ENCODE measurements at regions not wholly inside any gene's neighbourhood (a gene's known extent, or its start where the extent isn't known, plus 50 kb on each side); places are given as distances from the start of the nearest gene placed in this dataset.

DNA sequence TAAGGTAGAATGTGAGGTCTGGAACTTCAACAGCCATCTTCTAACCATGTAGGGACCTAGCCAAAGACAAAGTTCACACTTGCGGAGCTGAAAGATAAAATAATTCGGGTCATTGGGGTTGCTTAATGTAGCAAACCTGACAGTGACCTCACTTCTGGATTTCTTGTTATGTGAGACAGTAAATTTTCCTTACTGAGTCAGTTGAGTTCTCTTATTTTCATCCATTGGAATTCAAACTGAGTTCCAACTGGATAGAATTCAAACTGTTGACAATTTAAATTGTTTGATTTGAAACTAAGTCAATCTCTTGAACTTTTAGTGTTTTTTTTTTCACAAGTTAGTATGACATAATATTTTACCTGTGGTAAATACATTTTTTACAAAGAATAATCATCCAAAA, 406.5 kb downstream of the ADAMTS20 start:
- no peaks in the 10 kb centered on the region for H3K79me2 ChIP-seq (replicated peaks; ENCODE audit: insufficient read depth, low read length)
- no peaks in the 10 kb centered on the region for H3K27me3 ChIP-seq (ENCODE audit: insufficient read depth, low read depth, low read length)
- no peaks in the 10 kb centered on the region for H3K9me3 ChIP-seq (ENCODE audit: low read length)
- H3K36me3 ChIP-seq (ENCODE audit: insufficient read depth, low read length): no peaks in the 10 kb centered on the region
- H2AFZ ChIP-seq (ENCODE audit: low read depth, low read length): no peak overlapping the region
- no peak overlapping the region for H3K4me3 ChIP-seq (ENCODE audit: low read length)
- H3F3A ChIP-seq (ENCODE audit: insufficient read depth, low read length, poor library complexity, severe bottlenecking): no peaks in the 10 kb centered on the region
- no peaks in the 10 kb centered on the region for H4K20me1 ChIP-seq (ENCODE audit: insufficient read depth)
- no peak overlapping the region for H3K4me2 ChIP-seq (ENCODE audit: low read length)
- H3K9ac ChIP-seq (ENCODE audit: low read length): no peak overlapping the region
- TF ChIP-seq, protein P1, sequence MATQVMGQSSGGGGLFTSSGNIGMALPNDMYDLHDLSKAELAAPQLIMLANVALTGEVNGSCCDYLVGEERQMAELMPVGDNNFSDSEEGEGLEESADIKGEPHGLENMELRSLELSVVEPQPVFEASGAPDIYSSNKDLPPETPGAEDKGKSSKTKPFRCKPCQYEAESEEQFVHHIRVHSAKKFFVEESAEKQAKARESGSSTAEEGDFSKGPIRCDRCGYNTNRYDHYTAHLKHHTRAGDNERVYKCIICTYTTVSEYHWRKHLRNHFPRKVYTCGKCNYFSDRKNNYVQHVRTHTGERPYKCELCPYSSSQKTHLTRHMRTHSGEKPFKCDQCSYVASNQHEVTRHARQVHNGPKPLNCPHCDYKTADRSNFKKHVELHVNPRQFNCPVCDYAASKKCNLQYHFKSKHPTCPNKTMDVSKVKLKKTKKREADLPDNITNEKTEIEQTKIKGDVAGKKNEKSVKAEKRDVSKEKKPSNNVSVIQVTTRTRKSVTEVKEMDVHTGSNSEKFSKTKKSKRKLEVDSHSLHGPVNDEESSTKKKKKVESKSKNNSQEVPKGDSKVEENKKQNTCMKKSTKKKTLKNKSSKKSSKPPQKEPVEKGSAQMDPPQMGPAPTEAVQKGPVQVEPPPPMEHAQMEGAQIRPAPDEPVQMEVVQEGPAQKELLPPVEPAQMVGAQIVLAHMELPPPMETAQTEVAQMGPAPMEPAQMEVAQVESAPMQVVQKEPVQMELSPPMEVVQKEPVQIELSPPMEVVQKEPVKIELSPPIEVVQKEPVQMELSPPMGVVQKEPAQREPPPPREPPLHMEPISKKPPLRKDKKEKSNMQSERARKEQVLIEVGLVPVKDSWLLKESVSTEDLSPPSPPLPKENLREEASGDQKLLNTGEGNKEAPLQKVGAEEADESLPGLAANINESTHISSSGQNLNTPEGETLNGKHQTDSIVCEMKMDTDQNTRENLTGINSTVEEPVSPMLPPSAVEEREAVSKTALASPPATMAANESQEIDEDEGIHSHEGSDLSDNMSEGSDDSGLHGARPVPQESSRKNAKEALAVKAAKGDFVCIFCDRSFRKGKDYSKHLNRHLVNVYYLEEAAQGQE (IDR thresholded peaks at IDR 0.05; ENCODE audit: borderline replicate concordance): no peak
- TF ChIP-seq SMC3 (conservative IDR thresholded peaks at IDR 0.05; ENCODE audit: poor library complexity) (no peak), EP300 (conservative IDR thresholded peaks at IDR 0.05; ENCODE audit: poor library complexity, severe bottlenecking) (no peak), RAD21 (conservative IDR thresholded peaks at IDR 0.05) (no peak), MXI1 (conservative IDR thresholded peaks at IDR 0.05; ENCODE audit: poor library complexity, severe bottlenecking) (no peak), POLR2AphosphoS5 (IDR thresholded peaks at IDR 0.05) (no peak), EZH2 (IDR thresholded peaks at IDR 0.05; ENCODE audit: borderline replicate concordance, insufficient read depth, low read length, poor library complexity, severe bottlenecking) (no peak), TAF1 (IDR thresholded peaks at IDR 0.05; ENCODE audit: low read depth) (no peak)
- TF ChIP-seq, protein P2, sequence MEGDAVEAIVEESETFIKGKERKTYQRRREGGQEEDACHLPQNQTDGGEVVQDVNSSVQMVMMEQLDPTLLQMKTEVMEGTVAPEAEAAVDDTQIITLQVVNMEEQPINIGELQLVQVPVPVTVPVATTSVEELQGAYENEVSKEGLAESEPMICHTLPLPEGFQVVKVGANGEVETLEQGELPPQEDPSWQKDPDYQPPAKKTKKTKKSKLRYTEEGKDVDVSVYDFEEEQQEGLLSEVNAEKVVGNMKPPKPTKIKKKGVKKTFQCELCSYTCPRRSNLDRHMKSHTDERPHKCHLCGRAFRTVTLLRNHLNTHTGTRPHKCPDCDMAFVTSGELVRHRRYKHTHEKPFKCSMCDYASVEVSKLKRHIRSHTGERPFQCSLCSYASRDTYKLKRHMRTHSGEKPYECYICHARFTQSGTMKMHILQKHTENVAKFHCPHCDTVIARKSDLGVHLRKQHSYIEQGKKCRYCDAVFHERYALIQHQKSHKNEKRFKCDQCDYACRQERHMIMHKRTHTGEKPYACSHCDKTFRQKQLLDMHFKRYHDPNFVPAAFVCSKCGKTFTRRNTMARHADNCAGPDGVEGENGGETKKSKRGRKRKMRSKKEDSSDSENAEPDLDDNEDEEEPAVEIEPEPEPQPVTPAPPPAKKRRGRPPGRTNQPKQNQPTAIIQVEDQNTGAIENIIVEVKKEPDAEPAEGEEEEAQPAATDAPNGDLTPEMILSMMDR (IDR thresholded peaks at IDR 0.05; ENCODE audit: poor library complexity, severe bottlenecking): no peak
- H3K27ac ChIP-seq (ENCODE audit: low read length): no peak overlapping the region
- no peaks in the 10 kb centered on the region for H3K9me2 ChIP-seq (ENCODE audit: insufficient read depth, low read length)

DNA sequence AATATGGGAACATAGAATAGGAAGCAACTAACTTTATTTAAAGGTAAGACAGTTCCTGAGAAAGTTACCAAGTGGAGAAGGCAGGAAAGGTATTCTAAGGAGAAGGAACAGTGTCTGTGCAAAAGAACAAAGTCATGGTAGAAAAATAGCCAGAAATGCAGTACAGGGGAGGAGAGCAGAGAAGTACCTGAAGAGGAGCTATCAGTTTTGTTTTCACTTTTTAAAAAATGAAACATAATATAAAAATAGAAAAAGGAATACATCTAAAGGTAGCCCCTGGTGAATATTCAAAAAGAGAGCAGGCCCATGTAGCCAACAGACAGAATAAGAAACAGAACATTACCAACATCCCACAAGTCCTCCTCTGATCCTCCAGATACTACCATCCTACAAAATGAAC, 408.7 kb downstream of the ADAMTS20 start:
- H3K9me2 ChIP-seq (ENCODE audit: insufficient read depth, low read length): no peaks in the 10 kb centered on the region
- TF ChIP-seq, protein P2 (IDR thresholded peaks at IDR 0.05; ENCODE audit: poor library complexity, severe bottlenecking): no peak

More for the DNA sequence above, 408.7 kb downstream of the ADAMTS20 start:
- Histone ChIP-seq H3K27me3 (ENCODE audit: insufficient read depth, low read depth, low read length) (no peaks in the 10 kb centered on the region), H3K4me2 (ENCODE audit: low read length) (no peak overlapping the region), H4K20me1 (ENCODE audit: insufficient read depth) (no peaks in the 10 kb centered on the region), H3K36me3 (ENCODE audit: insufficient read depth, low read length) (no peaks in the 10 kb centered on the region), H3K27ac (ENCODE audit: low read length) (no peak overlapping the region), H3K79me2 (replicated peaks; ENCODE audit: insufficient read depth, low read length) (no peaks in the 10 kb centered on the region), H3K9ac (ENCODE audit: low read length) (no peak overlapping the region), H2AFZ (ENCODE audit: low read depth, low read length) (no peak overlapping the region), H3F3A (ENCODE audit: insufficient read depth, low read length, poor library complexity, severe bottlenecking) (no peaks in the 10 kb centered on the region), H3K9me3 (ENCODE audit: low read length) (no peaks in the 10 kb centered on the region), H3K4me3 (ENCODE audit: low read length) (no peak overlapping the region)
